ENCODE measurements at regions not wholly inside any gene's neighbourhood (a gene's known extent, or its start where the extent isn't known, plus 50 kb on each side); places are given as distances from the start of the nearest gene placed in this dataset.

- Histone ChIP-seq H3K4me3 (replicated peaks in 1 of 4; ENCODE audit: control extremely low read depth in 1 of 4, insufficient read depth in 1 of 4, low read depth in 3 of 4, low read length in 4 of 4) (no peak overlapping the region), H3K9me3 (ENCODE audit: control insufficient read depth, insufficient read depth, low read depth, low read length) (no peaks in the 10 kb centered on the region), H3K27me3 (ENCODE audit: control insufficient read depth, insufficient read depth, low read length) (no peaks in the 10 kb centered on the region), H2AFZ (ENCODE audit: low read length) (no peak overlapping the region), H3K27ac (ENCODE audit: insufficient read depth, low read length) (no peak overlapping the region), H3K36me3 (ENCODE audit: control insufficient read depth, insufficient read depth, low read length) (no peaks in the 10 kb centered on the region), H3K4me1 (ENCODE audit: control insufficient read depth, extremely low read depth, insufficient read depth, low read length) (no peaks in the 10 kb centered on the region), H3K4me2 (ENCODE audit: extremely low read depth, insufficient read depth, low read length) (no peak overlapping the region), H3K9ac (ENCODE audit: insufficient read depth, low read length) (no peak overlapping the region), H4K20me1 (ENCODE audit: control insufficient read depth, extremely low read depth, insufficient read depth, low read length) (no peaks in the 10 kb centered on the region), H3K79me2 (ENCODE audit: control insufficient read depth, insufficient read depth, low read length) (no peaks in the 10 kb centered on the region)
- peak in 1 of 2 donors; percentile 3 for DNase-seq (ENCODE audit: low read depth in 2 of 2)
- no peak for TF ChIP-seq EZH2 (IDR thresholded peaks at IDR 0.05; ENCODE audit: low read length, missing control alignments)
- TF ChIP-seq, protein P1, sequence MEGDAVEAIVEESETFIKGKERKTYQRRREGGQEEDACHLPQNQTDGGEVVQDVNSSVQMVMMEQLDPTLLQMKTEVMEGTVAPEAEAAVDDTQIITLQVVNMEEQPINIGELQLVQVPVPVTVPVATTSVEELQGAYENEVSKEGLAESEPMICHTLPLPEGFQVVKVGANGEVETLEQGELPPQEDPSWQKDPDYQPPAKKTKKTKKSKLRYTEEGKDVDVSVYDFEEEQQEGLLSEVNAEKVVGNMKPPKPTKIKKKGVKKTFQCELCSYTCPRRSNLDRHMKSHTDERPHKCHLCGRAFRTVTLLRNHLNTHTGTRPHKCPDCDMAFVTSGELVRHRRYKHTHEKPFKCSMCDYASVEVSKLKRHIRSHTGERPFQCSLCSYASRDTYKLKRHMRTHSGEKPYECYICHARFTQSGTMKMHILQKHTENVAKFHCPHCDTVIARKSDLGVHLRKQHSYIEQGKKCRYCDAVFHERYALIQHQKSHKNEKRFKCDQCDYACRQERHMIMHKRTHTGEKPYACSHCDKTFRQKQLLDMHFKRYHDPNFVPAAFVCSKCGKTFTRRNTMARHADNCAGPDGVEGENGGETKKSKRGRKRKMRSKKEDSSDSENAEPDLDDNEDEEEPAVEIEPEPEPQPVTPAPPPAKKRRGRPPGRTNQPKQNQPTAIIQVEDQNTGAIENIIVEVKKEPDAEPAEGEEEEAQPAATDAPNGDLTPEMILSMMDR (conservative IDR thresholded peaks at IDR 0.05 in 1 of 2, IDR thresholded peaks at IDR 0.05 in 1 of 2; ENCODE audit: low read depth in 1 of 2, low read length in 2 of 2) = no peak
These were observed 67.5 kb upstream of the MPPED2 start for GRCh38 chr11:30653606-30654005.

GRCh38 chr11:30652801-30653200 is 66.6 kb upstream of the MPPED2 start:
- no peak for TF ChIP-seq EZH2 (IDR thresholded peaks at IDR 0.05; ENCODE audit: low read length, missing control alignments)
- TF ChIP-seq, protein P1 (conservative IDR thresholded peaks at IDR 0.05 in 1 of 2, IDR thresholded peaks at IDR 0.05 in 1 of 2; ENCODE audit: low read depth in 1 of 2, low read length in 2 of 2) = no peak
- Histone ChIP-seq H3K27me3 (ENCODE audit: control insufficient read depth, insufficient read depth, low read length) (no peaks in the 10 kb centered on the region), H3K4me1 (ENCODE audit: control insufficient read depth, extremely low read depth, insufficient read depth, low read length) (no peaks in the 10 kb centered on the region), H3K36me3 (ENCODE audit: control insufficient read depth, insufficient read depth, low read length) (no peaks in the 10 kb centered on the region), H3K9me3 (ENCODE audit: control insufficient read depth, insufficient read depth, low read depth, low read length) (no peaks in the 10 kb centered on the region), H3K4me3 (replicated peaks in 1 of 4; ENCODE audit: control extremely low read depth in 1 of 4, insufficient read depth in 1 of 4, low read depth in 3 of 4, low read length in 4 of 4) (no peak overlapping the region), H3K4me2 (ENCODE audit: extremely low read depth, insufficient read depth, low read length) (no peak overlapping the region), H3K27ac (ENCODE audit: insufficient read depth, low read length) (no peak overlapping the region), H3K9ac (ENCODE audit: insufficient read depth, low read length) (no peak overlapping the region), H2AFZ (ENCODE audit: low read length) (no peak overlapping the region), H3K79me2 (ENCODE audit: control insufficient read depth, insufficient read depth, low read length) (no peaks in the 10 kb centered on the region), H4K20me1 (ENCODE audit: control insufficient read depth, extremely low read depth, insufficient read depth, low read length) (no peaks in the 10 kb centered on the region)
- peak in 1 of 2 donors; percentile 20 for DNase-seq (ENCODE audit: low read depth in 2 of 2)

GRCh38 chr11:30650266-30650665 is 64.1 kb upstream of the MPPED2 start:
- no peak for DNase-seq (ENCODE audit: low read depth in 2 of 2)
- Histone ChIP-seq H2AFZ (ENCODE audit: low read length) (no peak overlapping the region), H3K9ac (ENCODE audit: insufficient read depth, low read length) (no peak overlapping the region), H3K4me1 (ENCODE audit: control insufficient read depth, extremely low read depth, insufficient read depth, low read length) (no peaks in the 10 kb centered on the region), H3K4me3 (replicated peaks in 1 of 4; ENCODE audit: control extremely low read depth in 1 of 4, insufficient read depth in 1 of 4, low read depth in 3 of 4, low read length in 4 of 4) (no peak overlapping the region), H3K4me2 (ENCODE audit: extremely low read depth, insufficient read depth, low read length) (no peak overlapping the region), H3K79me2 (ENCODE audit: control insufficient read depth, insufficient read depth, low read length) (no peaks in the 10 kb centered on the region), H3K27me3 (ENCODE audit: control insufficient read depth, insufficient read depth, low read length) (no peaks in the 10 kb centered on the region), H4K20me1 (ENCODE audit: control insufficient read depth, extremely low read depth, insufficient read depth, low read length) (no peaks in the 10 kb centered on the region), H3K9me3 (ENCODE audit: control insufficient read depth, insufficient read depth, low read depth, low read length) (no peaks in the 10 kb centered on the region), H3K27ac (ENCODE audit: insufficient read depth, low read length) (no peak overlapping the region), H3K36me3 (ENCODE audit: control insufficient read depth, insufficient read depth, low read length) (no peaks in the 10 kb centered on the region)
- no peak for TF ChIP-seq EZH2 (IDR thresholded peaks at IDR 0.05; ENCODE audit: low read length, missing control alignments)
- TF ChIP-seq, protein P1 (conservative IDR thresholded peaks at IDR 0.05 in 1 of 2, IDR thresholded peaks at IDR 0.05 in 1 of 2; ENCODE audit: low read depth in 1 of 2, low read length in 2 of 2) = no peak

All from fibroblast of lung (primary cell).